Body of pancreas (tissue), 4 donors: ENCODE measurements at regions not wholly inside any gene's neighbourhood (a gene's known extent, or its start where the extent isn't known, plus 50 kb on each side); places are given as distances from the start of the nearest gene placed in this dataset.

Experiments
- CTCF ChIP-seq, 7 experiments: fragments of 450-650 bp in 4 of 7; fragments of 200-600 bp in 3 of 7; sonication (generic) in 3 of 7; IDR thresholded peaks; one replicate each; pipeline ENCODE4 v1.5.1; 2016 to 2019; ENCODE audit warnings: antibody characterized with exemption in 7 of 7
- POLR2A ChIP-seq, 3 donors: fragments of 450-650 bp; IDR thresholded peaks; one replicate each; pipeline ENCODE4 v1.6.1; 2016; ENCODE audit warnings: antibody characterized with exemption in 3 of 3, mild to moderate bottlenecking in 2 of 3

GRCh38 chr1:195756109-195756508 is 852.1 kb downstream of the KCNT2 start:
- no peak for TF ChIP-seq CTCF (IDR thresholded peaks at IDR 0.05)
- no peak for TF ChIP-seq POLR2A (IDR thresholded peaks at IDR 0.05)
